Glutamatergic neuron (in vitro differentiated cells): ENCODE measurements at regions not wholly inside any gene's neighbourhood (a gene's known extent, or its start where the extent isn't known, plus 50 kb on each side); places are given as distances from the start of the nearest gene placed in this dataset.

ENCODE experiments used
- DNase-seq: peaks from one replicate; pipeline ENCODE4 v3.0.0; 2022
- H3K27ac Mint-ChIP-seq: one replicate; pipeline ENCODE4 v1.8.0; 2020; ENCODE audit warnings: mild to moderate bottlenecking, mixed read lengths, inconsistent platforms; ENCODE audit not compliant: unreplicated experiment
- H3K27me3 Mint-ChIP-seq: one replicate; pipeline ENCODE4 v1.8.0; 2020; ENCODE audit warnings: mild to moderate bottlenecking, moderate library complexity, mixed read lengths, inconsistent platforms; ENCODE audit not compliant: unreplicated experiment
- H3K36me3 Mint-ChIP-seq: one replicate; pipeline ENCODE4 v1.8.0; 2020; ENCODE audit warnings: mild to moderate bottlenecking, mixed read lengths, inconsistent platforms; ENCODE audit not compliant: unreplicated experiment
- H3K4me1 Mint-ChIP-seq: one replicate; pipeline ENCODE4 v1.8.0; 2020; ENCODE audit warnings: mild to moderate bottlenecking, low read depth, mixed read lengths, inconsistent platforms; ENCODE audit not compliant: unreplicated experiment
- H3K4me3 Mint-ChIP-seq: one replicate; pipeline ENCODE4 v1.8.0; 2020; ENCODE audit warnings: mild to moderate bottlenecking, mixed read lengths, inconsistent platforms; ENCODE audit not compliant: unreplicated experiment
- H3K9me3 Mint-ChIP-seq: one replicate; pipeline ENCODE4 v1.8.0; 2020; ENCODE audit warnings: mild to moderate bottlenecking, moderate library complexity, mixed read lengths, inconsistent platforms; ENCODE audit not compliant: unreplicated experiment
- CTCF ChIP-seq: fragments of 200-600 bp; sonication (generic); IDR thresholded peaks from one replicate; pipeline ENCODE4 v1.5.0; 2021; ENCODE audit not compliant: partially characterized antibody, unreplicated experiment

GRCh38 chr11:82174610-82175009, 559.1 kb downstream of the FAM181B start:
- Mint-ChIP-seq H3K4me1 (no peaks in the 10 kb centered on the region), H3K27me3 (no peaks in the 10 kb centered on the region), H3K27ac (no peak overlapping the region), H3K9me3 (no peaks in the 10 kb centered on the region), H3K4me3 (no peak overlapping the region), H3K36me3 (no peaks in the 10 kb centered on the region)
- peak; percentile 84 for TF ChIP-seq CTCF
- no peak for DNase-seq

GRCh38 chr11:82146789-82147188, 586.9 kb downstream of the FAM181B start:
- Mint-ChIP-seq H3K4me3 (no peak overlapping the region), H3K27ac (no peak overlapping the region), H3K27me3 (no peaks in the 10 kb centered on the region), H3K36me3 (no peaks in the 10 kb centered on the region), H3K4me1 (no peaks in the 10 kb centered on the region), H3K9me3 (no peaks in the 10 kb centered on the region)
- no peak for TF ChIP-seq CTCF
- no peak for DNase-seq

- H3K27me3 Mint-ChIP-seq, result peaks cover 2% of the 10 kb centered on the region
- H3K36me3 Mint-ChIP-seq, result no peaks in the 10 kb centered on the region
- H3K9me3 Mint-ChIP-seq, result peaks cover 6% of the 10 kb centered on the region
- no peak for TF ChIP-seq CTCF
- H3K4me1 Mint-ChIP-seq, result peaks cover 3% of the 10 kb centered on the region
- H3K4me3 Mint-ChIP-seq, result no peak overlapping the region
- no peak for DNase-seq
- no peak overlapping the region for H3K27ac Mint-ChIP-seq
These were observed 614.7 kb downstream of the FAM181B start for GRCh38 chr11:82118946-82119345.

- Mint-ChIP-seq H3K27me3 (no peaks in the 10 kb centered on the region), H3K27ac (no peak overlapping the region), H3K9me3 (peaks cover 2% of the 10 kb centered on the region), H3K4me1 (peaks cover 3% of the 10 kb centered on the region), H3K4me3 (no peak overlapping the region), H3K36me3 (no peaks in the 10 kb centered on the region)
- no peak for TF ChIP-seq CTCF
- DNase-seq, result no peak
These were observed 616.3 kb downstream of the FAM181B start for GRCh38 chr11:82117362-82117761.

- H3K4me3 Mint-ChIP-seq, result no peak overlapping the region
- H3K27me3 Mint-ChIP-seq, result no peaks in the 10 kb centered on the region
- no peaks in the 10 kb centered on the region for H3K9me3 Mint-ChIP-seq
- H3K36me3 Mint-ChIP-seq, result no peaks in the 10 kb centered on the region
- DNase-seq, result no peak
- no peak for TF ChIP-seq CTCF
- H3K27ac Mint-ChIP-seq, result no peak overlapping the region
- H3K4me1 Mint-ChIP-seq, result no peaks in the 10 kb centered on the region
These were observed 628.2 kb downstream of the FAM181B start for GRCh38 chr11:82105331-82105998.
